ENCODE measurements at regions not wholly inside any gene's neighbourhood (a gene's known extent, or its start where the extent isn't known, plus 50 kb on each side); places are given as distances from the start of the nearest gene placed in this dataset.

DNA sequence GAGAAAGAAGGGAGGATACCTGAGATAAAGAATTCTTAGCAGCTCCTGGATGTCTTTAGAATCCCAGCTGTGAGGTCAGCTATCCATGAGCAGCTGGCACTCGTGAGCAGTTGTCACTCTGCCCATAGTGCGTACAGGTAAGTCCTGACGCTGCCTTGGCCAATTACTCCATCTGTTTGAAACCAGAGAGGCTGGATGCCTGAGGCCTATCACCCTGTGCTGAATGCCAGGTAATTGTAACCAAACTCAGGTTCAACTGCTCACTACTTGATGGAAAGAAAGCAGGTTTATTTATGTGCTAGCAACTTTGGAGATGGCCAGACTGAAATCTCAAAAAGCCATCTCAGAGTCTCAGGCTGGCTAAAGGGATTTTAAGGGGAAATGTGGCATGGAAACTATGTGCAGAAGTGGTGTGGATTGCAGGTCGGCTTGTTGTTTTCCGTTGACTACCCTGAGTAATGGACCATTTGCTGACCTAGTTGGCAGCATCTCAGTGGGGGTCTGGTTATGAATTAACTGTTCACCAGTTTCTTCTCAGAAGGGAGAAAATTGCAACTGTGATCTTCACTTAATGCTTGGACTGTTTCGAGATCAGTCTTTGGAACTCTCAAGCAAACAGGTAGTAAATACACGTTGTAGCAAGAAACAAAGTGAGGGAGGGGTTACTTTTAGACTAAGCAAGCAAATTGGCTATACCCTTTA, 1614.0 kb upstream of the PCDH10 start:
- TF ChIP-seq, protein P1, sequence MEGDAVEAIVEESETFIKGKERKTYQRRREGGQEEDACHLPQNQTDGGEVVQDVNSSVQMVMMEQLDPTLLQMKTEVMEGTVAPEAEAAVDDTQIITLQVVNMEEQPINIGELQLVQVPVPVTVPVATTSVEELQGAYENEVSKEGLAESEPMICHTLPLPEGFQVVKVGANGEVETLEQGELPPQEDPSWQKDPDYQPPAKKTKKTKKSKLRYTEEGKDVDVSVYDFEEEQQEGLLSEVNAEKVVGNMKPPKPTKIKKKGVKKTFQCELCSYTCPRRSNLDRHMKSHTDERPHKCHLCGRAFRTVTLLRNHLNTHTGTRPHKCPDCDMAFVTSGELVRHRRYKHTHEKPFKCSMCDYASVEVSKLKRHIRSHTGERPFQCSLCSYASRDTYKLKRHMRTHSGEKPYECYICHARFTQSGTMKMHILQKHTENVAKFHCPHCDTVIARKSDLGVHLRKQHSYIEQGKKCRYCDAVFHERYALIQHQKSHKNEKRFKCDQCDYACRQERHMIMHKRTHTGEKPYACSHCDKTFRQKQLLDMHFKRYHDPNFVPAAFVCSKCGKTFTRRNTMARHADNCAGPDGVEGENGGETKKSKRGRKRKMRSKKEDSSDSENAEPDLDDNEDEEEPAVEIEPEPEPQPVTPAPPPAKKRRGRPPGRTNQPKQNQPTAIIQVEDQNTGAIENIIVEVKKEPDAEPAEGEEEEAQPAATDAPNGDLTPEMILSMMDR (conservative IDR thresholded peaks at IDR 0.05; ENCODE audit: low read depth, low read length): no peak

DNA sequence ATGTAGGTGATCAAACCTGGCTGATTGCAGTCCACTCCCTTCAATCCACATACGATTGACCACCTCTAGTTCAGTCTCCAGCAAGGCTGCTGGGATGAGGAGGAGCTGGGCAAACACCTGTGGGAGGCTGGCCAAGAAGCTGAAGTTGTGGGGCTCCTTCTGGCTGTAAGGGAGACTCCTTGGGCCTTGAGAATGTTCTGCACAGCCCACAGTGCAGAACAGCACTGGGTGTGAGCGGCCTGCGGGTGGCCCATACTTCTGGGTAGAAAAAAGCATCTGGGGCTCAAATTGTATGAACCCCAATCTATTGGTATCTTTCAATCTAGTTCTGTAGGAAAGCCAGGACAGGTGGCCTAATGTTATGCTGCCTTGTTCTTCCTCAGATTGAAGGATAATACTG, 1608.8 kb upstream of the PCDH10 start:
- H3K4me3 ChIP-seq (ENCODE audit: low read depth, low read length): no peak overlapping the region
- TF ChIP-seq, protein P1 (conservative IDR thresholded peaks at IDR 0.05; ENCODE audit: low read depth, low read length): no peak
- no peak for DNase-seq (ENCODE audit: low read depth)

More for the DNA sequence above, 1614.0 kb upstream of the PCDH10 start:
- no peak for DNase-seq (ENCODE audit: low read depth)
- H3K4me3 ChIP-seq (ENCODE audit: low read depth, low read length): no peak overlapping the region

DNA sequence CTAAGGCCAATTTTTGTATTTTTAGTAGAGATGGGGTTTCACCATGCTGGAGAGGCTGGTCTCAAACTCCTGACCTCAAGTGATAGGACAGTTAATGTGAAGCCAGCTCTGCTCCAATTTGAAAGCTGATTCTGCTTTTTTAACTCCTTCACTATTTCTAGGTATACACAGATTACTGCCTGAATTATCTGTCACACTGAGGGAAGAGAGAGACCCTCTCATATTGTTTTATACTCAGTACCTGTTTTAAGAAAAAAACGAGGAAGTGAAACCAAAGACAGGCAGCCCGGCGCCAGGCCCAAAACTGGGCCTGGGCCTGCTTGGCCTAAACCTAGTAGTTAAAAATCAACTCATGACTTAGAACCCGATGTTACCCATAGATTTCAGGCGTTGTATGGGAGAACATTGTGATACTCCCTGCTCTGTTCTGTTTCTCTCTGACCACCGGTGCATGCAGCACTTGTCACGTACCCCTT, 1601.5 kb upstream of the PCDH10 start:
- TF ChIP-seq, protein P1 (conservative IDR thresholded peaks at IDR 0.05; ENCODE audit: low read depth, low read length): no peak
- H3K4me3 ChIP-seq (ENCODE audit: low read depth, low read length): no peak overlapping the region
- no peak for DNase-seq (ENCODE audit: low read depth)

DNA sequence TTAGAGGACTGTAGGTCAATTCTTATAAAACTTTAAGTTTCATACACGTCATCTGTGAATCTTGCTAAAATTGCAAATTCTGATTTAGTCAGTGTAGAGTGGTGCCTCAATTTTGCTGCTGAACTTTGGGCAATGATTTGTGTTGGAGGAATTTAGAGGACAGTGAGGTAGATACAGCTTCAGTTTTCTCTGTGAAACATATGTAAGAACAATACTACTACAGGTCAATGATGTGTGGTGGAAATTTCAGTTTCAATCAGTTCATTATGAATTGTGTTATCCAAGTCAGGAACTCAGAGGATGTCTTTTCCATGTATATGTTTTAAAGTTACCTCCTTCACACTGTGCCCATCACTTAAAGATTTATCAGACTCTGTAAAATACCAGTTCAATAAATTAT, 1597.8 kb upstream of the PCDH10 start:
- no peak for DNase-seq (ENCODE audit: low read depth)
- TF ChIP-seq, protein P1 (conservative IDR thresholded peaks at IDR 0.05; ENCODE audit: low read depth, low read length): no peak
- no peak overlapping the region for H3K4me3 ChIP-seq (ENCODE audit: low read depth, low read length)

DNA sequence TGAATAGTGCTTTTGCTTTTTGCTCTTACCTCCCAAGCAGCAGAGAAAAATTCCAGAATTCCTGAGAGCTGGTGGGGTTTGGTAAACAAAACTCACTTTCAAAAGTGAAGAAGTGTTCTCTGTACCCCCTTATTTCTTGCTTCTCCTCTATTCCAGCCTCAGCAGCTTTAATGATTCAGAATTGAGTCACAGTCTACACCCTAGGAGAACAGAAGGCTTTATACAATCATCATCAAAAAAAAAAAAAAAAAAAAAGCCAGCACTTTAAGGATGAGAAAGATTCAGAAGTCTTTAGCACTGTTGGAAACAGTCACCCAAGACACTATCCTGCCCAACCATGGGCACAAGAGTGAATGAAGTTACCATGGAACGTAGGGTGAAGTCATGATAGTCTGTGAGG, 1583.1 kb upstream of the PCDH10 start:
- TF ChIP-seq, protein P1 (conservative IDR thresholded peaks at IDR 0.05; ENCODE audit: low read depth, low read length): no peak
- no peak for DNase-seq (ENCODE audit: low read depth)
- no peak overlapping the region for H3K4me3 ChIP-seq (ENCODE audit: low read depth, low read length)

DNA sequence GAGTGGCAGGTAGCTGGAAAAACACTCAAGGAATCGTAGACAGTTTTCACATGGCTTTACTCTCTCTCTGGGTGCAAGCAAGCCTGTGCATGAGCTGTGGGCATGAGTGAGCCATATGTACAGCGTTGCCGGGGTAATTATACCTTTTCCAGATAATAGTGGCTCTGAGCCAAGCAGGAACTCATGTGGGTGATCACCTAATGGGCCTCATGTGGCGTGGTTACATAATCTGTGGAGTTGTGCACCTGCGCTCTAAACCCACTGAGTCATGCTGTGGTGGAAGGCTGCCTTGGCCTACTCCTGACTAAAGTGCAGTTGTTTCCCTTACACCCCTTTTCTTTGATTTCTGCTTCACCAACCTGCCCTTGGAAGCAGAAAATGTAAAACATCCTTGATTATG, 1564.5 kb upstream of the PCDH10 start:
- DNase-seq (ENCODE audit: low read depth): no peak
- TF ChIP-seq, protein P1 (conservative IDR thresholded peaks at IDR 0.05; ENCODE audit: low read depth, low read length): no peak
- H3K4me3 ChIP-seq (ENCODE audit: low read depth, low read length): no peak overlapping the region

DNA sequence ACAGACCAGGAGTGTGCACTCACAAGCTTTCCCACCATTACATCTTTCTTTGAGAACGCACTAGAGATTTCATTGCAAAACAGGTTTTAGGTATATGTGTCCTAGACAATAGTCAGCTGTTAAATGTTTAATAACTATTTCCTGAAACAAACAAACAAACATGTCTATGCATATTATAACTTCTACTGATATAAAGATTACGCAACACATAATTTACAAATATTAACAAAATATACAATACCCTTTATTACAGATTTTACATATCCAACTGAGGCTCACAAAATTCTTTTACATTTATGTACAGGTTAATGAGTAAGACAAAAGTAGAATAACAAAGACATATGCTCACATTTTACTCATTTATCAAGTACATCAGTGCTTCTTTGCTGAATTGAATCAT, 1554.0 kb upstream of the PCDH10 start:
- no peak overlapping the region for H3K4me3 ChIP-seq (ENCODE audit: low read depth, low read length)
- TF ChIP-seq, protein P1 (conservative IDR thresholded peaks at IDR 0.05; ENCODE audit: low read depth, low read length): no peak

More for the DNA sequence above, 1554.0 kb upstream of the PCDH10 start:
- DNase-seq (ENCODE audit: low read depth): no peak

All from choroid plexus epithelial cell (primary cell).